ENCODE measurements at regions not wholly inside any gene's neighbourhood (a gene's known extent, or its start where the extent isn't known, plus 50 kb on each side); places are given as distances from the start of the nearest gene placed in this dataset.

DNA sequence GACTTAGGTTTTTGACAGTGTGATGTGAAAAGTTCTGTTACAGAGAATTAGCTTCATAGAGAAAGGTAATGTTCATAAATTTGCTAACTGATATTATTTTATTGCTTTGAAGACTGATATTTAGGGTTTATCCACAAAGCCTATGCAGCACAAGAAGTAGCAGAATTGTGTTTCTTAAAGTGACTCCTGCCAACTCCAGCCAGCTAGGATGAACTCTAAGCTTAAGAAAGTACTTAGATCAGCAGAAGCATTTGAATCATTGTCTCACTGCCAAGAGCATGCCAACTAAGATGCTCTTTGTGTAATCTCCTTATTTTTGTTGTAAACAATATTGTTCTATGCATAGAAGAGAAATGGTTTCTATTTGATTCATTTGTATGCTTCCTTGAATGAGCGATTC, 589.4 kb upstream of the ADGRL4 start:
- DNase-seq = no peak

- DNase-seq = no peak
Measured at GRCh38 chr1:79594121-79594698, 587.7 kb upstream of the ADGRL4 start.

GRCh38 chr1:79592707-79593106, 586.2 kb upstream of the ADGRL4 start:
- no peak for DNase-seq

DNA sequence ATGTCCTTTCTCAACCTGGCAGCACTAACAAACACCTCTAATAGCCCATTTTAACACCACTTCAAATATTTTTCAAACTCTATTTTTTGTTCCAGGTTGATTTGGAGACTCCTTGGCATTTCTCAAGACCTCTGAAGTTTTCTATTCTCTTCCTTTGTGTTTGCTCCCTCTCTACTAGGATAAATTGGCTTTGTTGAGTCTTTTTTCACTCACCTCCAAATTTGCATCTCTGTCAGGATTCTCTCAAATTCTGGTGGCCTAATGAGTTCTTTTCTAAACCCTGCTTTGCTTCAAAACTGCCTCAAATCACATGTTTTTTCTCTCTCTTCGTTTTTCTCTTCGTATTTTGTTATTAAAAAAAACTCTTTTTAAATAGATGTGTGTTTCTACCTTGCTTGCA, 582.2 kb upstream of the ADGRL4 start:
- no peak for DNase-seq

DNA sequence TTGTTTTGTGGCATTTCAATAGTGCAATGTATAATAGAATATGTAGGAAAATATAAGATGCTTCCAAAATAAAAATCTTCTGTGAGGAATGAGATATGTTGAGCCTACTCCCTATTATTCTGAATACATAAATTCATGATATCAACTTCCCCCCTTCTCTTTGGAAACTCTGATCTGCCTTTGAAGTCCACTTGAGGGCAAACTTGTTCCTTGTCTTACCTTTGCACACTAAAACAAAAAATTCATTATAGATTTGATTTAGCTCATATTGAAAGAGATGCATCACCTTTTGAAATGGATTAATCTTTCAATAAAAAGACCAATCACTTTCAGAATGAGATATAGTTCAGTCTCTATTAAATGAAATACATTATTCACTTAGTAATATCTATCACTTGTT, 580.7 kb upstream of the ADGRL4 start:
- no peak for DNase-seq

DNA sequence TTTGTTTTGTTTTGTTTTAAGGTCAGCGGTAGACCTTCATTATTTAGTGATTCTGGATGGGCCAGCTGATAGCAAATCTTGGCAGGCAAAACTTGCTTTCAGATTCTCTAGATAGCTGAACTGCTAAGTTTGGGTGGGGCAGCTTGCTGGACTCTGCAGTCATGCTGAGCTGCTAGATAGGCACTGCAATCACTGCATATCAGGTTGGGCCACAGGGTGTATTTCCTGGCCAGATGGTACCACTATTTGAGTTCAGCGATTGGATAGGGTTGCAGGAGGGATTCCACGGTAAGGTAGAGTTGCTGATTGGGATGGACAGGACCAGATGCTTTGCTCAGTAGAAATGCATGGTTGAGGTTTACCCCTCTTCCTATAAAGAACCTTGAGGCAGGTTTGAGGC, 579.3 kb upstream of the ADGRL4 start:
- DNase-seq = no peak

DNA sequence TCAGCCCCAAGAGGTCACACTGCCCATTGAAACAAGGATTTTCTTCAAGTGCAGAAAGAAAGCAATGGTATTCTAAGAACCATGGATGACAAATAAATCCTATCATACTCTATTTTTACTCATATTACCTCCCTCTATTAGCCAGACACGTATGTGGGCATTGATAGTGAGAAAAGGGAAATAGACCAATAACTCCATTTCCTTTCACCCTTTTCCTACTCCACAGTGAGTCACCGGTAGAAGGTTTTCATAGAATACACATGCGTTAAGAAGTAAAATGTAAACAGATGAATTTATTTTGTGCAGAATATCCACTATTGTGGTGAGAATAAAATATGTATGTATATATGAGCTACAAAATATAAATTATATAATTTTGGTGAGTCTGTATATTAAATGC, 568.9 kb upstream of the ADGRL4 start:
- no peak for DNase-seq

DNA sequence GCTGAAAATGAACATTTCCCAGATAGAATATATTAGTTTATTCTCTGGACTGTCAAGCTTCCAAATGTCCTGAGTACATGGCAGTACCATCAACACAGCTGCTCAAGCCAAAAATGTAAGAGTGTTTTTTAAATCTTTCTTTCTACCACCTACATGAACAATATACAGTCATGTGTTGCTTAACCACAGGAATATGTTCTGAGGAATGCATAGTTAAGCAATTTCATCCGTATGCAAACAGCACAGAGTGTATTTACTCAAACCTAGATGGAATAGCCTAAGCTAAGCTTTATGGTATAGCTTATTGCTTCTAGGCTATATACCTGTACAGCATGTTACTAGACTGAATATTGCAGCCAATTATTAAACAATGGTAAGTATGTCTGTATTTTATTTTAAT, 561.9 kb upstream of the ADGRL4 start:
- DNase-seq = no peak

- no peak for DNase-seq
Measured at GRCh38 chr1:79561521-79561978, 555.0 kb upstream of the ADGRL4 start.

DNA sequence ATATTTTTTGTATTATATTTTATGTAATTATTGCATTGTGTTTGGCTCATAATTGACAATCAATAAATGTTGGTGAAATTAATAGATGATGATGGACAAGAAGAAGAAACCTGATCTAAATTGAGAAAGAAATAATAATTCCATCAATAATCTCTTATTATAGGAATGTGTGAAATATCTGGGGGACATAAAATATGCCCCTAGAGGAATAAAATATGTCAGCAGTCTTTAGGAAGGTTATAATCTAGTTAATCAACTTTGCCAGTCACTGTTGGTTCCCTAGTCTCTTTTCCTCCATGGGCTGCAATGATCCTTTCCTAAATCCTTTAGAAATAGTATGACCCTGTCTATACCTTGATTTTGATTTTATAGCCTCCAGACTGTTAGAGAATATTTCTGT, 549.7 kb upstream of the ADGRL4 start:
- no peak for DNase-seq

GRCh38 chr1:79554688-79555087, 548.2 kb upstream of the ADGRL4 start:
- DNase-seq = no peak

GRCh38 chr1:79551321-79551720, 544.8 kb upstream of the ADGRL4 start:
- no peak for DNase-seq

GRCh38 chr1:79550402-79550801, 543.9 kb upstream of the ADGRL4 start:
- DNase-seq = no peak

- no peak for DNase-seq
Measured at GRCh38 chr1:79549201-79549600, 542.7 kb upstream of the ADGRL4 start.

DNA sequence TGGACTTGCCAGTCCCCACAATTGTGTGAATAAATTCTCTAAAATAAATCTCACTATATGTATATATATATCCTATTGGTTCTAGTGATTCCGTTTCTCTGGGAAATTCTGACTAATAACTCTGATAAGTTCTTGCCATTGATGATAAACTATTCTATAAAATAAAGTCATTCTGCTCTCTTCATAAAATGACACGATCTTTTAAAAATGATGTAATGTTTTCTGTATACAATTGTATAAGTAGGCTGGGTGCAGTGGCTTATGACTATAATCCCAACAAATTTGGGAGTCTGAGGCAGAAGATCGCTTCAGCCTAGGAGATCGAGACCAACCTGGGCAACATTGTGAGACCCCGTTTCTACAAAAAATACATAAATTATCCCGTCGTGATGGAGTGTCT, 541.0 kb upstream of the ADGRL4 start:
- DNase-seq = no peak

DNA sequence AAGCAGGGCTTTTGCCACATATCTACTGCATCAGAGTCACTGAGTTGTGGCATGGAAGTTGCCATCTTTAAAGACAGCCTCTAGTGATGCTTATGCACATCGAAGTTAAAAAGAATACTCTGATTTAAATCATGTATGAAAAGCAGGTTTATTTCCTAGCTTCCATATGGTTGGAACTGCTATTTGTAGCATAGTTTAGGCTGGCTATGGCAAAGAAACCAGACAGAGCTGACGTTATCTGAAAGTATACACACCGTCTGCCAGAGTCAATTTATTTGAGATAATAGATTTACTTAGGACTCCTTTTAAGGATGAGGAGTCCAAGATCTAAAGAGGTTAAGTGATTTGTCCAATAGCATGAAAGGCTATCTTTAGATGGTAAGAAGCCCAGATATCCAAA, 536.9 kb upstream of the ADGRL4 start:
- DNase-seq = no peak

DNA sequence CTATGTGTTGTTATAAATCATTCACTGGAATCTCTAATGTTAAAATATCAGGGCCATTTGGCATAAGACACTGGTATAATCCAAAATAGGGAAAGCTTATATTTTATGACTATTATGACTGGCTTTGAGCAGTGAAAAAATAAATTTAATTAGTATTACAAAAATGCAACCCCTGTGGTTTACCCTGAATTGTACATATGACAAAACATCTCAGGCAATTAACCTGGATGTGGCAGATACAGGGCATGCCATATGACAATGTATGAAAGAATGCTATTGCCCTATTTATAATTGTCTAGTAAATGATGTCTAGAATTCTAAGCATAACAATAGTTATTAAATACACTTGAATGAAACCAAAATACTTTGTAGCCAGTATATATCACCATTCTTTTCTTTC, 532.5 kb upstream of the ADGRL4 start:
- DNase-seq = no peak

DNA sequence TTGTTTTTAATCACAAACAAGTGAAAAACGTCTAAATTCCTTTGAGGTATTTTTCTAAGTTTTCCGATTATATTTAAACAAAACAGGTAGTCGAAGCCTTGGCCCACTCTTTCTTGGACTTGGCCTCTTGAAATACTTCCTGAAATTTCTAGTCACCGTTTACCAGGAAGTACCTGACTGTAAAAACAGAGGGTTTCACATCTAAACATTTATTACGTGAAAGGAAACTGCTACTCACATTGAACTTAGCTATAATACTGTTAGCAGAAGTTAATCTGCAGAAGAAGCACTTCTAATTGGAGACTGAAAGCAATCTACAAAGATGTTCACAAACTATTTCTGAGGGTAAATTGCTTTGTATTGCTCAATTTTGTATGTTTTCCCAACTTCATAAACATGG, 526.0 kb upstream of the ADGRL4 start:
- DNase-seq = no peak

DNA sequence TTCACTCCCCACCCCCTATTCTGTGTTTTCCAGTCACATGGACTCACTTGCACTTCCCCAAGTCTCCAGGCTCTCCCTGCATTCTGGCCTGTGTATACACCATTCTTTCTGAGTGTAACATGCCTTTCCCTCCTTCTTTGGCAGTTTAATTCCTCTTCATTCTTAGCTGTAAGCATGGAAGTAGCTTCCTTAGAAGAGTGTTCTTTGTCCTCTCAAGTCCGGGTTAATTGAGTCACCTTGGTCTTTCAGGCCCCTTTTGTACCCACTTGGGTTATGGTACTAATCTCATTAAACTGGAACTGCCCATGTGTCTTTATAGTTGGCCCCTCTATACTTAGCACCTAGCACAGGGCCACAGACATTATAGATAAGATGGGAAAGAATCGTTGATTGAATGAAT, 525.3 kb upstream of the ADGRL4 start:
- no peak for DNase-seq

GRCh38 chr1:79530476-79530875, 523.9 kb upstream of the ADGRL4 start:
- DNase-seq = no peak

GRCh38 chr1:79530055-79530454, 523.5 kb upstream of the ADGRL4 start:
- DNase-seq = no peak

DNA sequence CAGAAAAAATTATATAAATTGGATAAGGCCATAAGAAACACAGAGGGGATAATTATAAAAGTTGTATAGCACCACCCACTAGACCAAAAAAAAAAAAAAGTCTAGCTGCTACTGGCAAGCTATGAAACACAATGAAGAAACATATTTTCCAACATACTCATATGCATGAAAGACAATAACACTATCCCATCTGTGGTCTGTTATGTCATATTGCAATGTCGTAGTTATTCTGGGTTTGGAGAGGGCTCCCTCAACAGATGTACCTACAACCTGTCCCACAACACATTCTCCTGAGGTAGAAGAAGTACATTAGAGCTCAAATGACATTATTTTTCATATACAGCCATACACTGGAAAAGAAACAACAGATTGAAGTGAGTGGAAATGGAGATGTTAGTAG, 517.6 kb upstream of the ADGRL4 start:
- DNase-seq = no peak

GRCh38 chr1:79519084-79519760, 512.7 kb upstream of the ADGRL4 start:
- DNase-seq = no peak

- DNase-seq = no peak
Measured at GRCh38 chr1:79517470-79518224, 511.1 kb upstream of the ADGRL4 start.

All from NCI-H345 (cell line).